Adrenal gland (tissue), 5 donors: ENCODE measurements at regions not wholly inside any gene's neighbourhood (a gene's known extent, or its start where the extent isn't known, plus 50 kb on each side); places are given as distances from the start of the nearest gene placed in this dataset.

Experiments used
- CTCF ChIP-seq, 6 experiments: fragments of 450-650 bp in 4 of 6; fragments of 200-600 bp in 2 of 6; sonication (generic) in 1 of 6; IDR thresholded peaks; 1 replicate in 5 of 6; 2 replicates in 1 of 6; pipeline versions ENCODE4 v1.5.1 to v1.8.0; 2016 to 2021; ENCODE audit warnings: antibody characterized with exemption in 6 of 6, mild to moderate bottlenecking in 2 of 6, moderate library complexity in 1 of 6
- POLR2A ChIP-seq, 2 donors: fragments of 450-650 bp; IDR thresholded peaks; one replicate each; pipeline ENCODE4 v1.6.1; 2017; ENCODE audit warnings: antibody characterized with exemption in 2 of 2, mild to moderate bottlenecking in 2 of 2, moderate library complexity in 1 of 2
- donor health status: DM: no; HTN: no; CAD: no.

- TF ChIP-seq POLR2A (IDR thresholded peaks at IDR 0.05) = no peak
- TF ChIP-seq CTCF (IDR thresholded peaks at IDR 0.05) = no peak
These were observed 138.2 kb downstream of the UNC5CL start for GRCh38 chr6:40900791-40901190.
